ENCODE measurements at regions not wholly inside any gene's neighbourhood (a gene's known extent, or its start where the extent isn't known, plus 50 kb on each side); places are given as distances from the start of the nearest gene placed in this dataset.

DNA sequence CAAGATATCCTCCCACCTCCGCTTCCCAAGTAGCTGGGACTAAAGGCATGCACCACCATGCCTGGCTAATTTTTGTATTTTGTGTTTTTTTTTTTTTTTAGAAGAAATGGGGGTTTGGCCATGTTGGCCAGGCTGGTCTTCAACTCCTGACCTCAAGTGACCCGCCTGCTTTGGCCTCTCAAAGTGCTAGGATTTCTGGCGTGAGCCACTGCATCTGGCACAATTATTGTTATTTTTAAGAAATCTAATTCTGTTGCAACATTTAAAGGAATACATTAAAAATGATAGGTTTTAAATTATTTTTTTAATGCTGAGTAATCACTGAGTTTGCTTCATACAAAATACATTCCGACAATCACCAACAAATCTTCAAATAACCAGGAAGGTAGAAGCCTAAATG, 178.1 kb upstream of the SEMA3E start:
- TF ChIP-seq EZH2 (IDR thresholded peaks at IDR 0.05): no peak
- no peak for TF ChIP-seq EZH2phosphoT487 (IDR thresholded peaks at IDR 0.05)
- TF ChIP-seq, protein P1, sequence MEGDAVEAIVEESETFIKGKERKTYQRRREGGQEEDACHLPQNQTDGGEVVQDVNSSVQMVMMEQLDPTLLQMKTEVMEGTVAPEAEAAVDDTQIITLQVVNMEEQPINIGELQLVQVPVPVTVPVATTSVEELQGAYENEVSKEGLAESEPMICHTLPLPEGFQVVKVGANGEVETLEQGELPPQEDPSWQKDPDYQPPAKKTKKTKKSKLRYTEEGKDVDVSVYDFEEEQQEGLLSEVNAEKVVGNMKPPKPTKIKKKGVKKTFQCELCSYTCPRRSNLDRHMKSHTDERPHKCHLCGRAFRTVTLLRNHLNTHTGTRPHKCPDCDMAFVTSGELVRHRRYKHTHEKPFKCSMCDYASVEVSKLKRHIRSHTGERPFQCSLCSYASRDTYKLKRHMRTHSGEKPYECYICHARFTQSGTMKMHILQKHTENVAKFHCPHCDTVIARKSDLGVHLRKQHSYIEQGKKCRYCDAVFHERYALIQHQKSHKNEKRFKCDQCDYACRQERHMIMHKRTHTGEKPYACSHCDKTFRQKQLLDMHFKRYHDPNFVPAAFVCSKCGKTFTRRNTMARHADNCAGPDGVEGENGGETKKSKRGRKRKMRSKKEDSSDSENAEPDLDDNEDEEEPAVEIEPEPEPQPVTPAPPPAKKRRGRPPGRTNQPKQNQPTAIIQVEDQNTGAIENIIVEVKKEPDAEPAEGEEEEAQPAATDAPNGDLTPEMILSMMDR (IDR thresholded peaks at IDR 0.05): no peak
- no peaks in the 10 kb centered on the region for H3K36me3 ChIP-seq
- peaks cover 2% of the 10 kb centered on the region for H3K4me1 Mint-ChIP-seq
- no peak overlapping the region for H3K27ac Mint-ChIP-seq
- H3K9me3 Mint-ChIP-seq: peaks cover 2% of the 10 kb centered on the region
- H3K9ac ChIP-seq: no peak overlapping the region
- no peaks in the 10 kb centered on the region for H3K36me3 Mint-ChIP-seq
- no peak overlapping the region for H3K4me3 Mint-ChIP-seq
- H4K20me1 ChIP-seq (ENCODE audit: low read depth): no peaks in the 10 kb centered on the region
- no peaks in the 10 kb centered on the region for H3F3A ChIP-seq (ENCODE audit: low read depth)
- no peak overlapping the region for H3K4me3 ChIP-seq
- H2AFZ ChIP-seq (replicated peaks): no peak overlapping the region
- H3K27me3 ChIP-seq: no peaks in the 10 kb centered on the region
- no peaks in the 10 kb centered on the region for H3K4me1 ChIP-seq
- no peaks in the 10 kb centered on the region for H3K79me2 ChIP-seq (ENCODE audit: low read depth)
- no peak for DNase-seq (ENCODE audit: low spot score)
- no peak overlapping the region for H3K4me2 ChIP-seq
- H3K27me3 Mint-ChIP-seq (ENCODE audit: insufficient read depth, low read depth): no peaks in the 10 kb centered on the region
- H3K9me3 ChIP-seq (ENCODE audit: low read depth): no peaks in the 10 kb centered on the region
- no peak overlapping the region for H3K27ac ChIP-seq

DNA sequence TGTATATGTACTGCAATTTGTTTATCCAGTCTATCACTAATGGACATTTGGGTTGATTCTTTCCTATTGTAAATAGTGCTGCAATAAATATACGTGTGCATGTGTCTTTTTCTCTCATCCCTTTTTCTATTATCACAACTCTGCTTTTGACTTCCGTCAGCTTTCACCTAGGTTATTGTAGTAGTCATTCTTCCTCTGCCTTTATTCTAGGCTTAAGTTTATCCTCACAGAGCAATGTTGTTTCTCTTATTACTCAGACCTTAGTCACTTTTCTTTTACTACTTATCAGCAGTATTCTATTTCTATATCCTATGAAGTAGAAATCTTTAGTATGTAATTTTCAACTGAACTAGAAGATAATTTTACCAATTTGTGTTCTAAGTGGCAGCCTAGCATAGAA, 175.3 kb upstream of the SEMA3E start:
- Mint-ChIP-seq H3K4me1 (no peaks in the 10 kb centered on the region), H3K36me3 (no peaks in the 10 kb centered on the region), H3K9me3 (peaks cover 2% of the 10 kb centered on the region), H3K27me3 (ENCODE audit: insufficient read depth, low read depth) (no peaks in the 10 kb centered on the region), H3K27ac (no peak overlapping the region), H3K4me3 (no peak overlapping the region)
- DNase-seq (ENCODE audit: low spot score): no peak
- H3K27me3 ChIP-seq: no peaks in the 10 kb centered on the region
- H3K79me2 ChIP-seq (ENCODE audit: low read depth): no peaks in the 10 kb centered on the region
- H4K20me1 ChIP-seq (ENCODE audit: low read depth): no peaks in the 10 kb centered on the region
- no peak overlapping the region for H3K4me3 ChIP-seq
- no peaks in the 10 kb centered on the region for H3K36me3 ChIP-seq
- no peak overlapping the region for H3K9ac ChIP-seq
- no peak for TF ChIP-seq EZH2 (IDR thresholded peaks at IDR 0.05)
- no peak for TF ChIP-seq EZH2phosphoT487 (IDR thresholded peaks at IDR 0.05)
- TF ChIP-seq, protein P1 (IDR thresholded peaks at IDR 0.05): no peak
- H3K4me2 ChIP-seq: no peak overlapping the region
- no peaks in the 10 kb centered on the region for H3K4me1 ChIP-seq
- no peak overlapping the region for H3K27ac ChIP-seq
- H3F3A ChIP-seq (ENCODE audit: low read depth): no peaks in the 10 kb centered on the region
- no peak overlapping the region for H2AFZ ChIP-seq (replicated peaks)
- no peaks in the 10 kb centered on the region for H3K9me3 ChIP-seq (ENCODE audit: low read depth)

DNA sequence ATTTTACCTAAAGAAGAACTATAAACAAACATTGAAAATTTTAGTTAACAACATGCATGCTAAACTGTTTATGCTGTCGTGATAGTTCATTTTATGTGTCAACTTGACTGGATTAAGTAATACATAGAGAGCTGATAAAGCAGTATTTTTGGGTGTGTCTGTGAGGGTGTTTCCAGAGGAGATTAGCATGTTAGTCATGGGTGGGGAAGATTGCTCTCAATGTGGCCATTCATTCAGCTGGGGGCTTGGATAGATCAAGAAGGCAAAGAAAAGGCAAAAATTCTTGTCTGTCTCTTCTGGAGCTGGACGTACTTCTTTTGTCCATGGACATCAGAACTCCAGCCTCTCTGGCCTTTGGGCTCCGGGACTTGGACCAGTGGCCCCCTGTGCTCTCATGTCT, 172.9 kb upstream of the SEMA3E start:
- Histone ChIP-seq H3K36me3 (no peaks in the 10 kb centered on the region), H3K4me1 (no peaks in the 10 kb centered on the region), H3K9me3 (ENCODE audit: low read depth) (no peaks in the 10 kb centered on the region), H4K20me1 (ENCODE audit: low read depth) (no peaks in the 10 kb centered on the region), H2AFZ (replicated peaks) (no peak overlapping the region), H3K4me3 (no peak overlapping the region), H3K27ac (no peak overlapping the region), H3K27me3 (no peaks in the 10 kb centered on the region), H3K4me2 (no peak overlapping the region), H3K9ac (no peak overlapping the region), H3F3A (ENCODE audit: low read depth) (no peaks in the 10 kb centered on the region), H3K79me2 (ENCODE audit: low read depth) (no peaks in the 10 kb centered on the region)
- no peak for DNase-seq (ENCODE audit: low spot score)
- no peak overlapping the region for H3K4me3 Mint-ChIP-seq
- H3K27me3 Mint-ChIP-seq (ENCODE audit: insufficient read depth, low read depth): no peaks in the 10 kb centered on the region
- TF ChIP-seq EZH2 (IDR thresholded peaks at IDR 0.05) (no peak), EZH2phosphoT487 (IDR thresholded peaks at IDR 0.05) (no peak)
- TF ChIP-seq, protein P1 (IDR thresholded peaks at IDR 0.05): no peak
- H3K9me3 Mint-ChIP-seq: peaks cover 2% of the 10 kb centered on the region
- no peaks in the 10 kb centered on the region for H3K36me3 Mint-ChIP-seq
- H3K27ac Mint-ChIP-seq: no peak overlapping the region
- H3K4me1 Mint-ChIP-seq: no peaks in the 10 kb centered on the region

DNA sequence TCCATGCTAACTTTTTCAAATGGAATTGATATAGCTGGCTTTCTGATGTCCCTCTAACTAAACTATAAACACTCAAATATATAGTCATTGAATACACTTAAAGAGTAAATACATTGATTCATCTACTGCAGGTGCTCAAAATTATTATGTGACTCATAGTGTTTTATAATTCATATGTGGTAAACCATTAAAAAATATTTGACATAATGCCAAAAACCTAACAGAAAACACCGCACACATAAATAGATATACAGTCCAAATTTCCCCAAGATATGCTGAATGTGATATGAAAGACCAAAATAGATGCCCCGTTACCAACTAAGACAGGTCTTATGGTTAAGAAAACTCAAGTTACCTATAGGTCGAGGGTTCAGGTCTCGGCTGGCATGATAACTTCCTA, 171.7 kb upstream of the SEMA3E start:
- no peaks in the 10 kb centered on the region for H3K4me1 Mint-ChIP-seq
- no peak overlapping the region for H3K9ac ChIP-seq
- no peak for TF ChIP-seq EZH2phosphoT487 (IDR thresholded peaks at IDR 0.05)
- no peak for TF ChIP-seq EZH2 (IDR thresholded peaks at IDR 0.05)
- TF ChIP-seq, protein P1 (IDR thresholded peaks at IDR 0.05): no peak
- no peaks in the 10 kb centered on the region for H3K36me3 ChIP-seq
- H4K20me1 ChIP-seq (ENCODE audit: low read depth): no peaks in the 10 kb centered on the region
- no peak overlapping the region for H3K4me3 ChIP-seq
- H3K27ac ChIP-seq: no peak overlapping the region
- no peaks in the 10 kb centered on the region for H3F3A ChIP-seq (ENCODE audit: low read depth)
- H3K9me3 ChIP-seq (ENCODE audit: low read depth): no peaks in the 10 kb centered on the region
- H3K36me3 Mint-ChIP-seq: no peaks in the 10 kb centered on the region
- no peak overlapping the region for H2AFZ ChIP-seq (replicated peaks)
- no peak overlapping the region for H3K4me2 ChIP-seq
- no peak overlapping the region for H3K27ac Mint-ChIP-seq
- H3K27me3 Mint-ChIP-seq (ENCODE audit: insufficient read depth, low read depth): no peaks in the 10 kb centered on the region
- H3K79me2 ChIP-seq (ENCODE audit: low read depth): no peaks in the 10 kb centered on the region
- H3K27me3 ChIP-seq: no peaks in the 10 kb centered on the region
- no peak overlapping the region for H3K4me3 Mint-ChIP-seq
- no peak for DNase-seq (ENCODE audit: low spot score)
- H3K9me3 Mint-ChIP-seq: peaks cover 2% of the 10 kb centered on the region
- no peaks in the 10 kb centered on the region for H3K4me1 ChIP-seq

Data from neural progenitor cell (in vitro differentiated cells).